Activated CD8-positive, alpha-beta T cell treated with anti-CD3 and anti-CD28 coated beads, Interleukin-2, amount 10 ng/mL, durations not matched to agents 7 days and 5 days (primary cell): ENCODE measurements at regions not wholly inside any gene's neighbourhood (a gene's known extent, or its start where the extent isn't known, plus 50 kb on each side); places are given as distances from the start of the nearest gene placed in this dataset.

Source experiments
- ATAC-seq: fragments of 150-1000 bp; cut with Tn5 transposase; one replicate; pipeline ENCODE4 v1.10.0; 2021; ENCODE audit warnings: moderate library complexity
- CTCF ChIA-PET: fragments of 350-600 bp; sonication (Branson Sonifier 250); formaldehyde crosslinking; loops from one replicate; lab custom pipeline; 2021; ENCODE audit warnings: antibody characterized with exemption; lab: Charles Lee
- POLR2A ChIA-PET: fragments of 350-600 bp; sonication (Branson Sonifier 250); formaldehyde crosslinking; loops from one replicate; lab custom pipeline; 2021; ENCODE audit warnings: antibody characterized with exemption; lab: Charles Lee
- DNase-seq: peaks from one replicate; pipeline ENCODE4 v3.0.0-alpha.2; 2020
- H3K27ac Mint-ChIP-seq: one replicate; pipeline ENCODE4 v1.8.0; 2021; ENCODE audit warnings: mild to moderate bottlenecking, mixed read lengths
- H3K27me3 Mint-ChIP-seq: one replicate; pipeline ENCODE4 v1.8.0; 2021; ENCODE audit warnings: low read depth, mixed read lengths
- H3K36me3 Mint-ChIP-seq: one replicate; pipeline ENCODE4 v1.8.0; 2021; ENCODE audit warnings: low read depth, mixed read lengths
- H3K4me1 Mint-ChIP-seq: one replicate; pipeline ENCODE4 v1.8.0; 2021; ENCODE audit warnings: low read depth, mixed read lengths
- H3K4me3 Mint-ChIP-seq: one replicate; pipeline ENCODE4 v1.8.0; 2021; ENCODE audit warnings: mild to moderate bottlenecking, mixed read lengths
- H3K9me3 Mint-ChIP-seq: one replicate; pipeline ENCODE4 v1.8.0; 2022; ENCODE audit warnings: mixed read lengths; ENCODE audit not compliant: insufficient read depth

DNA sequence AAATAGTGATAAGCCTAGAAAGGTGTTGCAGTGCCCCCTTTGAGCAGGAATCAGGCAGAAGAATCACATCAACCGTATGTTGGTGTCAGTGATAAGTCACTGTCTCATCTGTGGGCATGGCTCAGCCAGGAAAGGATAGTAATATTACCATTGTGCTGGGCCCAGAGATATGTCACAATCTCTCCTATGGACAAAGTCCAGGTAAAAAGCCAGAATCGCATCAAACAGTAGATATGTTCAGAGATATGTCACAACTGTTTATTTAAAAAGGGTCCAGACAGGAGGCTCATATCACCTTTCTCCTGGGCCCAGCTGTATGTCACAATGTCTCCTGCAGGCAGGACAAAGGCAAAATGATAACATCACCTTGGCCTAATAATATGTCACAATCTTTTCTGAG is 241.4 kb downstream of the RPS4Y2 start:
- DNase-seq (no peak), ATAC-seq (no peak)
- no peak overlapping the region for H3K4me3 Mint-ChIP-seq
- H3K4me1 Mint-ChIP-seq: peaks cover 15% of the 10 kb centered on the region
- POLR2A ChIA-PET: no interaction called here
- no peak overlapping the region for H3K27ac Mint-ChIP-seq
- CTCF ChIA-PET: no interaction called here
- no peaks in the 10 kb centered on the region for H3K27me3 Mint-ChIP-seq
- H3K9me3 Mint-ChIP-seq: no peaks in the 10 kb centered on the region
- no peaks in the 10 kb centered on the region for H3K36me3 Mint-ChIP-seq

DNA sequence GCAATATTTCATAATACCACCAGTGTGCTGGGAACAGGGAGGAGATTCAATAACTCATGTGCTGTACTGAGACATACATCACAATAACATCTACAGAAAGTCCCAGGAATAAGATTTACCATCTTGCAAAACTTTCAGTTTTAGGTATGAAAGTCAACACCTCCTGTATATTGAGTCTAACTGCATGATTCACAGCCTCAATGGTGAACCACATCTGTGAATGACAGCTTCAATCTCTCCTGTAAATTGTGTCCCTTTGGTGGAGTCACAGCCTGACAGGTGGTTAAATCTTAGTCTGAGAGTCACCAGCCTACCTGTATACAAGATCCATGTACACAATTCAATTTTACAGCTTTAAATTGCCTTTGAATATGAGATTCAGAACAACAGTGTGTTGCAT is 242.1 kb downstream of the RPS4Y2 start:
- H3K27ac Mint-ChIP-seq: no peak overlapping the region
- peak; percentile 63 for ATAC-seq

DNA sequence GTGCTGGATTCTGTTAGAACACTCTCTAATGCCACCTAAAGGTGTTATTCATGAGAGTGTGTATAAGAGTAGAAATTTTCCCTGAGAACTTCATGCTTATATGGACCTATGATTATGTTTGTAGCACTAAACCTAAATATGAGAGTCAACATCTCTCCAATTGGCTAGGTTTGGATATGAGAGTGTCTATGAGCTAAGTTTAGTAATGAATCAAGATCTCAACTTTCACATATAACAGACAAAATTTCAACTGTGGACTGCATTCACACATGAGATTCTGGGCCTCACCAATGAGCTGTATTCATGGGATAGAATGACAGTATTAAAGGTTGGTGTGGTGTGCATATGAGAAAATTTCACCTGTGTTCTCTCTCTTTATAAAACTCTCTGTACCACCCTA is 242.6 kb downstream of the RPS4Y2 start:
- Mint-ChIP-seq H3K27me3 (no peaks in the 10 kb centered on the region), H3K4me3 (no peak overlapping the region), H3K36me3 (no peaks in the 10 kb centered on the region), H3K27ac (no peak overlapping the region), H3K4me1 (peaks cover 19% of the 10 kb centered on the region), H3K9me3 (no peaks in the 10 kb centered on the region)
- DNase-seq: no peak
- no peak for ATAC-seq
- ChIA-PET POLR2A (no interaction called here), CTCF (interaction anchor here (0.7 kb wide), 1 partner anchor 30 kb away, joined by 3 read pairs; no protein-coding TSS in a partner anchor)

More for the DNA sequence above, 242.1 kb downstream of the RPS4Y2 start:
- H3K27me3 Mint-ChIP-seq: no peaks in the 10 kb centered on the region
- DNase-seq: peak; percentile 22
- no peaks in the 10 kb centered on the region for H3K9me3 Mint-ChIP-seq
- ChIA-PET CTCF (interaction anchor here (0.7 kb wide), 1 partner anchor 30 kb away, joined by 3 read pairs; no protein-coding TSS in a partner anchor), POLR2A (no interaction called here)
- no peaks in the 10 kb centered on the region for H3K36me3 Mint-ChIP-seq
- peaks cover 15% of the 10 kb centered on the region for H3K4me1 Mint-ChIP-seq
- H3K4me3 Mint-ChIP-seq: no peak overlapping the region

- DNase-seq: no peak
- ATAC-seq: no peak
- Mint-ChIP-seq H3K4me3 (no peak overlapping the region), H3K4me1 (peaks cover 19% of the 10 kb centered on the region), H3K27me3 (no peaks in the 10 kb centered on the region), H3K27ac (no peak overlapping the region), H3K36me3 (no peaks in the 10 kb centered on the region), H3K9me3 (no peaks in the 10 kb centered on the region)
- POLR2A ChIA-PET: no interaction called here
- CTCF ChIA-PET: no interaction called here
These were observed 245.2 kb downstream of the RPS4Y2 start for GRCh38 chrY:21001102-21001501.

GRCh38 chrY:21003059-21003458 is 247.2 kb downstream of the RPS4Y2 start:
- peaks cover 8% of the 10 kb centered on the region for H3K4me1 Mint-ChIP-seq
- H3K9me3 Mint-ChIP-seq: no peaks in the 10 kb centered on the region
- CTCF ChIA-PET: no interaction called here
- ATAC-seq (no peak), DNase-seq (no peak)
- POLR2A ChIA-PET: no interaction called here
- H3K4me3 Mint-ChIP-seq: no peak overlapping the region
- peaks cover 2% of the 10 kb centered on the region for H3K27me3 Mint-ChIP-seq
- H3K27ac Mint-ChIP-seq: no peak overlapping the region
- H3K36me3 Mint-ChIP-seq: no peaks in the 10 kb centered on the region

DNA sequence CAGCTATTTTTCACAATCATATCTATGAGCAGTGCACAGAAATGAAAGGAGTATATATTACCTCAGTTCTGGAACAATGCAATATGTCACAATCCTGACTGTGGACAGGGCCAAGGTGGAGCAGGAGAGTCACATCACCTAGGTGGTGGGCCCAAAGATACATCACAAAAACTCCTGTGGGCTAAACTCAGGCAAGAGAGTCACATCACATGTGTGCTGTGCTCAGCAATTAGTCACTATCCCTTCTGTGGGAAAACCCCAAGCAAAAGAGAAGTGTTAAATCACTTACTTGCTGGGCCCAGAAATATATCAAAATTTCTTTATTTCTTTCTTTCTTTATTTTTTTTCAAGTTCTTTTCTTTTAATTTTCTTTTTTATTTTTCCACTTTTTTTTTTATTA is 249.6 kb downstream of the RPS4Y2 start:
- no peak overlapping the region for H3K4me3 Mint-ChIP-seq
- DNase-seq (no peak), ATAC-seq (no peak)
- H3K27me3 Mint-ChIP-seq: peaks cover 2% of the 10 kb centered on the region
- CTCF ChIA-PET: no interaction called here
- H3K36me3 Mint-ChIP-seq: no peaks in the 10 kb centered on the region
- H3K9me3 Mint-ChIP-seq: no peaks in the 10 kb centered on the region
- no peak overlapping the region for H3K27ac Mint-ChIP-seq
- POLR2A ChIA-PET: no interaction called here
- peaks cover 4% of the 10 kb centered on the region for H3K4me1 Mint-ChIP-seq

DNA sequence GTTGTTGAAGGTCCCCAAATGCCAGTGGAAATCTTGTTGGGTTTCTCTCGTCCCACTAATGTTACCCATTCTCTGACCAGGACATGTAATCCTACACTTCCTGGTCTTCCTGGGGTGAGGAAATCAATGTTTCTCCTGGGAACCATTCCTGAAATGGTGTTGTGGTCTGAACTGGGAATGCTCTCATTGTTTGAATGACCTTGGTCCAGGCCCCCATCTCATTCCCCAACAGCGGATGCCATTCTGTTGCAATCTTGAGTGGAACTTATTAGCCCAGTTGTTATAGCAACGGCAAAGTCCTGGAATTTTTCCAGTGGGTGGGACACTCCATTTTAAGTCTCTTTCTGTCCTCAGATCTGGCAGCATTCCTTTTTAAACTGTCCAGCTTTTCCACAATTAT is 265.9 kb downstream of the RPS4Y2 start:
- POLR2A ChIA-PET: no interaction called here

DNA sequence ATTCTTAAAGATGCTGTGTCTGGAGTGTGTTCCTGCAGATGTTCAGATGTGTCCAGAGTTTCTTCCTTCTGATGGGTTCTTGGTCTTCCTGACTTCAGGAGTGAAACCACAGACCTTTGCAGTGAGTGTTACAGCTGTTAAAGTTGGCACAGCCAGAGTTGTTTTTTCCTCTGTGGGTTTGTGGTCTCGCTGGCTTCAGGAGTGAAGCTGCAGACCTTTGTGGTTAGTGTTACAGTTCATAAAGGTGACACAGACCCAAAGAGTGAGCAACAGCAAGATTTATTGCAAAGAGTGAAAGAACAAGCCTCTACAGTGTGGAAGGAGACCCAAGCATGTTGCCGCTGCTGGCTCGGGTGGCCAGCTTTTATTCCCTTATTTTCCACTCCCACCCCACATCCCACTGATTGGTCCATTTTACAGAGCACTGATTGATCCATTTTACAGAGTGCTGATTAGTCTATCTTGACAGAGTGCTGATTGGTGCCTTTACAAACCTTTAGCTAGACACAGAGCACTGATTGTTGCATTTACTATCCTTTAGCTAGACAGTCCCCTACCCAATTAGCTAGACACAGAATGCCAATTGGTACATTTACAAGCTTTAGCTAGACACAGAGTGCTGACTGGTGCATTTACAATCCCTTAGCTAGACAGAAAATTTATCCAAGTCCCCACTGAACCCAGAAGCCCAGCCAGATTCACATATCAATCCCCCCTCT is 266.6 kb downstream of the RPS4Y2 start:
- ChIA-PET CTCF (interaction anchor here (1.6 kb wide), 1 partner anchor 10 kb away, joined by 4 read pairs; no protein-coding TSS in a partner anchor), POLR2A (no interaction called here)
- peaks cover 29% of the 10 kb centered on the region for H3K4me1 Mint-ChIP-seq
- ATAC-seq (peak; percentile 51), DNase-seq (peak; percentile 46)
- no peaks in the 10 kb centered on the region for H3K9me3 Mint-ChIP-seq
- peak overlapping the region; percentile 35 for H3K4me3 Mint-ChIP-seq
- no peaks in the 10 kb centered on the region for H3K36me3 Mint-ChIP-seq
- H3K27ac Mint-ChIP-seq: peak overlapping the region; percentile 70
- no peaks in the 10 kb centered on the region for H3K27me3 Mint-ChIP-seq

More for the DNA sequence above, 265.9 kb downstream of the RPS4Y2 start:
- CTCF ChIA-PET: interaction anchor here (1.6 kb wide), 1 partner anchor 11 kb away, joined by 4 read pairs; no protein-coding TSS in a partner anchor
- DNase-seq: no peak
- no peak for ATAC-seq
- no peak overlapping the region for H3K4me3 Mint-ChIP-seq
- no peaks in the 10 kb centered on the region for H3K27me3 Mint-ChIP-seq
- peaks cover 29% of the 10 kb centered on the region for H3K4me1 Mint-ChIP-seq
- H3K36me3 Mint-ChIP-seq: no peaks in the 10 kb centered on the region
- no peaks in the 10 kb centered on the region for H3K9me3 Mint-ChIP-seq
- no peak overlapping the region for H3K27ac Mint-ChIP-seq

GRCh38 chrY:21023906-21024305 is 268.0 kb downstream of the RPS4Y2 start:
- DNase-seq (no peak), ATAC-seq (no peak)
- Mint-ChIP-seq H3K9me3 (no peaks in the 10 kb centered on the region), H3K27me3 (no peaks in the 10 kb centered on the region), H3K36me3 (no peaks in the 10 kb centered on the region), H3K4me1 (peaks cover 32% of the 10 kb centered on the region), H3K27ac (no peak overlapping the region), H3K4me3 (no peak overlapping the region)
- POLR2A ChIA-PET: no interaction called here
- CTCF ChIA-PET: no interaction called here

DNA sequence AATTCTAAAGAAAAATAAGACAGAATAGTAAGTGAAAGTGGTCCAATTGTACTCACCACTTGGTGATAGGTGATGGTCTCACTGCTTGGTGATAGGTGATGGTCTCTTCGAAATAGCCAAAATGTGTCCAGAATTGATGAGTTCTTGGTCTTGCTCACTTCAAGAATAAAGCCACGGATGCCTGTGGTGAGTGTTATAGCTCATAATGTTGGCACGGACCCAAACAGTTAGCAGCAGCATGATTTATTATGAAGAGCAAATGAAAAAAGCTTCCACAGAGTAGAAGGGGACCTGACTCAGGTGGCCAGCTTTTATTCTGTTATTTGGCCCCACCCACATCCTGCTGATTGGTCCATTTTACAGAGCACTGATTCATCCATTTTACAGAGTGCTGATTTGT is 272.6 kb downstream of the RPS4Y2 start:
- Mint-ChIP-seq H3K27ac (no peak overlapping the region), H3K36me3 (peaks cover 6% of the 10 kb centered on the region), H3K27me3 (no peaks in the 10 kb centered on the region), H3K4me3 (no peak overlapping the region), H3K4me1 (peaks cover 28% of the 10 kb centered on the region), H3K9me3 (no peaks in the 10 kb centered on the region)
- no peak for DNase-seq
- ChIA-PET POLR2A (no interaction called here), CTCF (no interaction called here)
- no peak for ATAC-seq

GRCh38 chrY:21033363-21033762 is 277.5 kb downstream of the RPS4Y2 start:
- Mint-ChIP-seq H3K4me1 (peaks cover 42% of the 10 kb centered on the region), H3K27ac (peak overlapping the region; percentile 72), H3K27me3 (no peaks in the 10 kb centered on the region), H3K36me3 (peaks cover 9% of the 10 kb centered on the region), H3K9me3 (no peaks in the 10 kb centered on the region), H3K4me3 (no peak overlapping the region)
- ChIA-PET POLR2A (no interaction called here), CTCF (no interaction called here)
- ATAC-seq: no peak
- DNase-seq: no peak

GRCh38 chrY:21034151-21035061 is 278.5 kb downstream of the RPS4Y2 start:
- Mint-ChIP-seq H3K27me3 (no peaks in the 10 kb centered on the region), H3K4me3 (peak overlapping the region; percentile 28), H3K36me3 (peaks cover 9% of the 10 kb centered on the region), H3K9me3 (no peaks in the 10 kb centered on the region), H3K4me1 (peaks cover 38% of the 10 kb centered on the region), H3K27ac (peak overlapping the region; percentile 90)
- ATAC-seq (peak; percentile 58), DNase-seq (peak; percentile 27)
- POLR2A ChIA-PET: no interaction called here
- CTCF ChIA-PET: no interaction called here
